ENCODE measurements at regions not wholly inside any gene's neighbourhood (a gene's known extent, or its start where the extent isn't known, plus 50 kb on each side); places are given as distances from the start of the nearest gene placed in this dataset.
"Not testable (repeated sequence)": the region's sequence is repeated elsewhere in the genome, so short reads cannot be mapped to it uniquely, and the experiment has no call there.

DNA sequence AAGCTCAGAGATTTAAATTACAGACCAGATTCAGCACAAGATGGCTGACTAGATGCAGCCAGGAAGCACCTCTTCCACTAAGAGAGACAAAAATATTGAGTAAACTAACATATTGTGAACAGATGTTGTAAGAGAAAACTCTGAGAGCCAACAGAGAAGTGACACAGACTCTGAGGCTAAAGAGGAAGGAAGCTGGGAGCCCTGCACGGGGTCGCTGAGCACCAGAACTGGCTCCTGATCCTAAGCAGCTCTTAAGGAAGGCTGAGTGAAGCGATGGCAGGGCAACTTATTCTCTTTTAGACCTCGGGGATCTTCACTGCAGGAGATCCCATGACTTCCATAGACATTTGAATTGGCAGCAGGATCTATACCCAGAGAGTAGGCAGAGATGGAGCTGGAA, 578.0 kb upstream of the GRM7 start:
- H3K9ac ChIP-seq (ENCODE audit: low read depth in 1 of 2, low read length in 2 of 2): no peak overlapping the region
- no peak overlapping the region for H3K4me3 ChIP-seq (ENCODE audit: low read length in 2 of 2)
- H3K4me1 ChIP-seq (ENCODE audit: control insufficient read depth in 2 of 2, insufficient read depth in 2 of 2, low read length in 2 of 2): no peaks in the 10 kb centered on the region
- H3K36me3 ChIP-seq (ENCODE audit: control insufficient read depth in 2 of 2, insufficient read depth in 2 of 2, low read length in 2 of 2): no peaks in the 10 kb centered on the region
- H3K9me3 ChIP-seq (ENCODE audit: control insufficient read depth in 2 of 2, low read length in 2 of 2): no peaks in the 10 kb centered on the region
- H3K27me3 ChIP-seq (ENCODE audit: control insufficient read depth in 2 of 2, insufficient read depth in 2 of 2, low read length in 2 of 2): no peaks in the 10 kb centered on the region
- no peak overlapping the region for H3K27ac ChIP-seq (ENCODE audit: low read depth in 2 of 2, low read length in 2 of 2)

DNA sequence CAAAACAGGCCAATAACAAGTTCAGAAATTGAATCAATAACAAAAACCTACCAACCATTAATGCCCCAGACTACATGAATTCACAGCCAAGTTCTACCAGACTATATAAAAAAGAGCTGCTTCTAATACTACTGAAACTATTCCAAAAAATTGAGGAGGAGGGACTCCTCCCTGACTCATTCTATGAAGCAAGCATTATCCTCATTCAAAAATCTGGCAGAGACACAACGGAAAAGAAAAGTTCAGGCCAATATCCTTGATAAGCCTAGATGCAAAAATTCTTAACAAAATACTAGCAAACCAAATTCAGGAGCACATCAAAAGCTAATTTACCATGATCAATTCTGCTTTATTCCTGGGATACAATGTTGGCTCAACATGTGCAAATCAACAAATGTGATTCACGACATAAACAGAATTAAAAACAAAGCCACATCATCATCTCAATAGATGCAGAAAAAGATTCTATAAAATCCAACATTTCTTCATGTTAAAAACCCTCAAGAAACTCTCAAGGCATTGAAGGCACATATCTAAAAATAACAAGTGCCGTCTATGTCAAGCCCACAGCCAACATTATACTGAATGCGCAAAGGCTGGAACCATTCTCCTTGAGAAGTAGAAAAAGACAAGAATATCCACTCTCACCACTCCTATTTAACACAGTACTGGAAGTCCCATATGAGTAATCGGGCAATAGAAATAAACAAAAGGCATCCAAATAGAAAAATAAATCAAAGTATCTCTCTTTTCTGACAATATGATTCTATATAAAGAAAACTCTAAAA, 573.6 kb upstream of the GRM7 start:
- no peaks in the 10 kb centered on the region for H3K4me1 ChIP-seq (ENCODE audit: control insufficient read depth in 2 of 2, insufficient read depth in 2 of 2, low read length in 2 of 2)
- no peaks in the 10 kb centered on the region for H3K27me3 ChIP-seq (ENCODE audit: control insufficient read depth in 2 of 2, insufficient read depth in 2 of 2, low read length in 2 of 2)
- H3K9me3 ChIP-seq (ENCODE audit: control insufficient read depth in 2 of 2, low read length in 2 of 2): no peaks in the 10 kb centered on the region
- H3K36me3 ChIP-seq (ENCODE audit: control insufficient read depth in 2 of 2, insufficient read depth in 2 of 2, low read length in 2 of 2): no peaks in the 10 kb centered on the region
- H3K27ac ChIP-seq (ENCODE audit: low read depth in 2 of 2, low read length in 2 of 2): no peak overlapping the region
- no peak overlapping the region for H3K4me3 ChIP-seq (ENCODE audit: low read length in 2 of 2)
- H3K9ac ChIP-seq (ENCODE audit: low read depth in 1 of 2, low read length in 2 of 2): no peak overlapping the region

DNA sequence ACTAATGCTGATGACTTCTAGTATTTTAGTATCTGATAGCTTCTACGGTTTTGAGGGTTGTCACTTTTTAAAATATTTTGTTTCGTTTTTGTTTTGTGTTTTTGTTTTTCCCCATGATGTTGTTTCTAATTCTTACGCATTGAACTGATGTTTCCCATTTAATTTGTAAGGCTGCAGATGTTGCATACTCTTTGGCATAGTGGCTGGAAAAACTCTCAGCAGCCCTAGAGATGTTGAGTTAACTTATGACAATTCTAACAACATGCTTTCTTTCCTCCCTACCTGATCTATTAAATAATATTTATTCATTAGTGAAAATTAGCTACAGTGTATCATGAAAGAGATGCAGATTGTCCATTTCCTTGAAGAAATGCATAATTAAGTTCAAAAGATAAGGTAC, 559.3 kb upstream of the GRM7 start:
- Histone ChIP-seq H3K4me3 (ENCODE audit: low read length in 2 of 2) (no peak overlapping the region), H3K27me3 (ENCODE audit: control insufficient read depth in 2 of 2, insufficient read depth in 2 of 2, low read length in 2 of 2) (no peaks in the 10 kb centered on the region), H3K9me3 (ENCODE audit: control insufficient read depth in 2 of 2, low read length in 2 of 2) (peaks cover 0 to 2% of the 10 kb centered on the region in 2 donors), H3K36me3 (ENCODE audit: control insufficient read depth in 2 of 2, insufficient read depth in 2 of 2, low read length in 2 of 2) (no peaks in the 10 kb centered on the region), H3K27ac (ENCODE audit: low read depth in 2 of 2, low read length in 2 of 2) (no peak overlapping the region), H3K4me1 (ENCODE audit: control insufficient read depth in 2 of 2, insufficient read depth in 2 of 2, low read length in 2 of 2) (no peaks in the 10 kb centered on the region), H3K9ac (ENCODE audit: low read depth in 1 of 2, low read length in 2 of 2) (no peak overlapping the region)

DNA sequence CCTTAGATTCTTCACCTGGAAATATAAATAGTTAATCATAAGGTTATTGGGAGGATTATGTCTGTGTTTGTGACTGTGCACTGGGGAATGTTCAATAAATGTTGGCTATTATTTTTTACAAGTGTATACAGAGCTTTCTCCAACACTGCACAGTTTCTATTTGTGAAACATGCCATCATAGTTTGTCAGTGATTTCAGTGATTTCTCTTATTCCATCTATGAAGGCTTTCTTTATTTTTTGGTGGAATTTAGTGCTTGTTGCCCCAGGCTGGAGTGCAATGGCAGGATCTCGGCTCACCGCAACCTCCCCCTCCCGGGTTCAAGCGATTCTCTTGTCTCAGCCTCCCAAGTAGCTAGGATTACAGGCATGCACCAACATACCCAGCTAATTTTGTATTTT, 545.0 kb upstream of the GRM7 start:
- no peaks in the 10 kb centered on the region for H3K36me3 ChIP-seq (ENCODE audit: control insufficient read depth in 2 of 2, insufficient read depth in 2 of 2, low read length in 2 of 2)
- H3K4me1 ChIP-seq (ENCODE audit: control insufficient read depth in 2 of 2, insufficient read depth in 2 of 2, low read length in 2 of 2): no peaks in the 10 kb centered on the region
- no peaks in the 10 kb centered on the region for H3K9me3 ChIP-seq (ENCODE audit: control insufficient read depth in 2 of 2, low read length in 2 of 2)
- no peak overlapping the region for H3K9ac ChIP-seq (ENCODE audit: low read depth in 1 of 2, low read length in 2 of 2)
- H3K4me3 ChIP-seq (ENCODE audit: low read length in 2 of 2): no peak overlapping the region
- H3K27ac ChIP-seq (ENCODE audit: low read depth in 2 of 2, low read length in 2 of 2): no peak overlapping the region
- no peaks in the 10 kb centered on the region for H3K27me3 ChIP-seq (ENCODE audit: control insufficient read depth in 2 of 2, insufficient read depth in 2 of 2, low read length in 2 of 2)

DNA sequence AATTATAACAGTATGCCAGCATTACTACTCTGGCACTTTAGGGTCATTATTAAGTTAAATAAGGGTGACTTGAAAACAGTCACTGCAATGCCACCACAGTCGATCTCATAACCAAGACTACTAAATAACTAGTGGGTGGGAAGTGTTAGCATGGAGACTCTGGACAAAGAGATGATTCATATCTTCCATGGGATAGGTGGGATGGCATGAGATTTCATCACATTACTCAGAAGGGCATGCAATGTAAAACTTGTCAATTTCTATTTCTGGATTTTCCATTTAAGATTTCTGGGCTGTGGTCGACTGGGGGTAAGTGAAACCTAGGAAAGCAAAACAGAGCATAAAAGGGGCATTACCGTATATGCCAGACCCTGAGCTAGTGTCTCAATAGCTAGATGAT, 538.9 kb upstream of the GRM7 start:
- Histone ChIP-seq H3K27me3 (ENCODE audit: control insufficient read depth in 2 of 2, insufficient read depth in 2 of 2, low read length in 2 of 2) (no peaks in the 10 kb centered on the region), H3K9ac (ENCODE audit: low read depth in 1 of 2, low read length in 2 of 2) (no peak overlapping the region), H3K9me3 (ENCODE audit: control insufficient read depth in 2 of 2, low read length in 2 of 2) (no peaks in the 10 kb centered on the region), H3K4me1 (ENCODE audit: control insufficient read depth in 2 of 2, insufficient read depth in 2 of 2, low read length in 2 of 2) (no peaks in the 10 kb centered on the region), H3K36me3 (ENCODE audit: control insufficient read depth in 2 of 2, insufficient read depth in 2 of 2, low read length in 2 of 2) (no peaks in the 10 kb centered on the region), H3K27ac (ENCODE audit: low read depth in 2 of 2, low read length in 2 of 2) (no peak overlapping the region), H3K4me3 (ENCODE audit: low read length in 2 of 2) (no peak overlapping the region)

DNA sequence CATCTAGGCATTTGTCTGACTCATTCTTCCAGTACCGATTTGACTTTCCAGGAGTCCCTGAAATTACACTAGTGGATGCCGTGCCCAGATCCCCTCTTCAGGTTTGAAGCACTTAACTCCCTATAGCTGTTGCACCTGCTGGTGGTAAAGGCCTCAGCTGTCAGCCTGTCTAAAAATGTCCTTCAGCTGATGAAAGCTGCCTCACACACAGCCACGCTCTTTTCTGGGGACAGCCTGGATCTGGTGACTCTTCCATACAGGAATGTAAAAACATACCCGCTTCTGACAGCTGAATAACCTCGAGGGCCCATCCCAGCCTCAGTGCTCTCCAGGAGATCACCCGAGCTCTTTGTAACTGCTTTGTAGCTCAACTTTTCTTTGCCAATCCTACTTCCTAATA, 534.1 kb upstream of the GRM7 start:
- Histone ChIP-seq H3K4me1 (ENCODE audit: control insufficient read depth in 2 of 2, insufficient read depth in 2 of 2, low read length in 2 of 2) (no peaks in the 10 kb centered on the region), H3K9me3 (ENCODE audit: control insufficient read depth in 2 of 2, low read length in 2 of 2) (no peaks in the 10 kb centered on the region), H3K27ac (ENCODE audit: low read depth in 2 of 2, low read length in 2 of 2) (no peak overlapping the region), H3K4me3 (ENCODE audit: low read length in 2 of 2) (no peak overlapping the region), H3K9ac (ENCODE audit: low read depth in 1 of 2, low read length in 2 of 2) (no peak overlapping the region), H3K36me3 (ENCODE audit: control insufficient read depth in 2 of 2, insufficient read depth in 2 of 2, low read length in 2 of 2) (no peaks in the 10 kb centered on the region), H3K27me3 (ENCODE audit: control insufficient read depth in 2 of 2, insufficient read depth in 2 of 2, low read length in 2 of 2) (no peaks in the 10 kb centered on the region)

DNA sequence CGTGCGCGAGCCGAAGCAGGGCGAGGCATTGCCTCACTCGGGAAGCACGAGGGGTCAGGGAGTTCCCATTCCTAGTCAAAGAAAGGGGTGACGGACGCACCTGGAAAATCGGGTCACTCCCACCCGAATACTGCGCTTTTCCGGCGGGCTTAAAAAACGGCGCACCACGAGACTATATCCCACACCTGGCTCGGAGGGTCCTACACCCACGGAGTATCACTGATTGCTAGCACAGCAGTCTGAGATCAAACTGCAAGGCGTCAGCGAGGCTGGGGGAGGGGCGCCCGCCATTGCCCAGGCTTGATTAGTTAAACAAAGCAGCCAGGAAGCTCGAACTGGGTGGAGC, 520.0 kb upstream of the GRM7 start:
- not testable (repeated sequence) for H3K4me3 ChIP-seq (ENCODE audit: low read length in 2 of 2); H3K9me3 ChIP-seq (ENCODE audit: control insufficient read depth in 2 of 2, low read length in 2 of 2); H3K27ac ChIP-seq (ENCODE audit: low read depth in 2 of 2, low read length in 2 of 2); H3K36me3 ChIP-seq (ENCODE audit: control insufficient read depth in 2 of 2, insufficient read depth in 2 of 2, low read length in 2 of 2); H3K27me3 ChIP-seq (ENCODE audit: control insufficient read depth in 2 of 2, insufficient read depth in 2 of 2, low read length in 2 of 2); H3K4me1 ChIP-seq (ENCODE audit: control insufficient read depth in 2 of 2, insufficient read depth in 2 of 2, low read length in 2 of 2); H3K9ac ChIP-seq (ENCODE audit: low read depth in 1 of 2, low read length in 2 of 2)

DNA sequence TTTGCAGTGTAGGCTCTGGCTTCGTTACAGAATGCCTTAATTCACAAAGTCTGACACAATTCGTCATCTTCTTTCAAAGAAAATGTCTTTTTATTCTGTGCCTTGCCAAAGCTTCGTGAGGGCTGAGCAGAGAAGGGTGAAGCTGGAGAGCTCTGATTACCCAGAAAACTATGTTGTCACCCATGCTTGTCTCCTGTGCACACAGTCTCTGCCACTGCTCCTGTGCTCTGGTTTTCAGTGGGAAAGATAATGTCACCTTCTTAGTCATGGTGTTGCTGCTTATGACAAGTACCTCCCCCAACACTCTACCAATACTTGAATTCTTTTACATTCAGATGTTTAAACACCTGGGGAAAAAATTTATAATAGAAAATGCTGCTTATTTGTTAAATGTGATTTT, 509.2 kb upstream of the GRM7 start:
- Histone ChIP-seq H3K36me3 (ENCODE audit: control insufficient read depth in 2 of 2, insufficient read depth in 2 of 2, low read length in 2 of 2) (no peaks in the 10 kb centered on the region), H3K9me3 (ENCODE audit: control insufficient read depth in 2 of 2, low read length in 2 of 2) (no peaks in the 10 kb centered on the region), H3K27me3 (ENCODE audit: control insufficient read depth in 2 of 2, insufficient read depth in 2 of 2, low read length in 2 of 2) (no peaks in the 10 kb centered on the region), H3K4me1 (ENCODE audit: control insufficient read depth in 2 of 2, insufficient read depth in 2 of 2, low read length in 2 of 2) (no peaks in the 10 kb centered on the region), H3K9ac (ENCODE audit: low read depth in 1 of 2, low read length in 2 of 2) (no peak overlapping the region), H3K4me3 (ENCODE audit: low read length in 2 of 2) (no peak overlapping the region), H3K27ac (ENCODE audit: low read depth in 2 of 2, low read length in 2 of 2) (no peak overlapping the region)

DNA sequence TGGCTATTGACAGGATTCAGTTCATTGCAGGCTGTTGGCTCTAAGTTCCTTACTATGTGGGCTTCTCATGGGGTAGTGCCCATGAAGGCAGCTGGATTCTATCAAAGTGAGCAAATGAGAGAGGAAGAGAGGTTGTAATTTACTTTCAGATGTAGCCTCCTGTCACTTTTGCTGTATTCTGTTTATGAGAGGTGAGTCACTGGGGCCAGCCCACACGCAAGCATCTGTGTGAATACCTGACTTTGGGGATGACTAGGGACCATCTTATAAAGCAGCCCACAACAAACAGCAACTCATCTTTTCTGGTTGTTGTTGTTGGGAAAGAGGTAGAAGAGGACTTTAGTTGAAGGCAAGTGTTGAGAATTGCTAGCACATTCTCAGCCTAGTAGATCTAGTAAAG, 506.3 kb upstream of the GRM7 start:
- no peaks in the 10 kb centered on the region for H3K4me1 ChIP-seq (ENCODE audit: control insufficient read depth in 2 of 2, insufficient read depth in 2 of 2, low read length in 2 of 2)
- no peak overlapping the region for H3K4me3 ChIP-seq (ENCODE audit: low read length in 2 of 2)
- H3K27ac ChIP-seq (ENCODE audit: low read depth in 2 of 2, low read length in 2 of 2): no peak overlapping the region
- H3K36me3 ChIP-seq (ENCODE audit: control insufficient read depth in 2 of 2, insufficient read depth in 2 of 2, low read length in 2 of 2): no peaks in the 10 kb centered on the region
- H3K9me3 ChIP-seq (ENCODE audit: control insufficient read depth in 2 of 2, low read length in 2 of 2): no peaks in the 10 kb centered on the region
- no peak overlapping the region for H3K9ac ChIP-seq (ENCODE audit: low read depth in 1 of 2, low read length in 2 of 2)
- no peaks in the 10 kb centered on the region for H3K27me3 ChIP-seq (ENCODE audit: control insufficient read depth in 2 of 2, insufficient read depth in 2 of 2, low read length in 2 of 2)

DNA sequence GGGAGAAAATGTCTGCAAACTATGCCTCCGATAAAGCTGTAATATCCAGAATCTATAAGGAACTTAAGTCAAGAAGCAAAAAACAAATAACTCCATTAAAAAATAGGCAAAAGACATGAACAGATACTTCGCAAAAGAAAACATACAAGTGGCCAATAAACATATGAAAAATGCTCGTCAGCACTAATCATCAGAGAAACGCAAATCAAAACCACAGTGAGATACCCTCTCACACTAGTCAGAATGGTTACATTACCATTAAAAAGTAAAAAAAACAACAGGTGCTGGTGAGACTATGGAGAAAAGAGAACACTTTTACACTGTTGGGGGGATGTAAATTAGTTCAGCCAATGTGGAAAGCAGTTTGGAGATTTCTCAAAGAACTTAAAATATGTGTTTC, 498.5 kb upstream of the GRM7 start:
- H3K9ac ChIP-seq (ENCODE audit: low read depth in 1 of 2, low read length in 2 of 2): no peak overlapping the region
- H3K27me3 ChIP-seq (ENCODE audit: control insufficient read depth in 2 of 2, insufficient read depth in 2 of 2, low read length in 2 of 2): no peaks in the 10 kb centered on the region
- H3K27ac ChIP-seq (ENCODE audit: low read depth in 2 of 2, low read length in 2 of 2): no peak overlapping the region
- no peaks in the 10 kb centered on the region for H3K36me3 ChIP-seq (ENCODE audit: control insufficient read depth in 2 of 2, insufficient read depth in 2 of 2, low read length in 2 of 2)
- H3K4me1 ChIP-seq (ENCODE audit: control insufficient read depth in 2 of 2, insufficient read depth in 2 of 2, low read length in 2 of 2): no peaks in the 10 kb centered on the region
- H3K4me3 ChIP-seq (ENCODE audit: low read length in 2 of 2): no peak overlapping the region
- no peaks in the 10 kb centered on the region for H3K9me3 ChIP-seq (ENCODE audit: control insufficient read depth in 2 of 2, low read length in 2 of 2)

DNA sequence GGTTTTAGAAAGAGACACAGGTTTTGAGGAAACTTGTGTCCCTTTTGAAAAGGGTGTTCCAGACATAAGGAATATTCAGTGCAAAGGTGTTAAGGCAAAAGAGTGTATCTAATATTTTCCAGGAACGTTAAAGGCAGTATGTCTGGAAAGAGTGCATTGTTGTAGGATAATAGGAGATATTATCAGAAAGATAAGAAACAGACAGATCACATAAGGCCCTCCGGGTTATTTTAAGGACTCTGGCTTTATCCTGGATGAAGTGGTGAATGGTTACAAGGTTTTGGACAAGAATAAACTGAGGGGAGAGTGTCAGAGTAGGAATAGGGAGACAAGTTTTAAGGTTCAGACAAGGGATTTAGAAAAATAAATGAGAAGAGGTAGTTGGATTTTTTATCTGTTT, 493.7 kb upstream of the GRM7 start:
- H3K9ac ChIP-seq (ENCODE audit: low read depth in 1 of 2, low read length in 2 of 2): no peak overlapping the region
- no peak overlapping the region for H3K4me3 ChIP-seq (ENCODE audit: low read length in 2 of 2)
- no peak overlapping the region for H3K27ac ChIP-seq (ENCODE audit: low read depth in 2 of 2, low read length in 2 of 2)
- no peaks in the 10 kb centered on the region for H3K4me1 ChIP-seq (ENCODE audit: control insufficient read depth in 2 of 2, insufficient read depth in 2 of 2, low read length in 2 of 2)
- H3K9me3 ChIP-seq (ENCODE audit: control insufficient read depth in 2 of 2, low read length in 2 of 2): no peaks in the 10 kb centered on the region
- no peaks in the 10 kb centered on the region for H3K27me3 ChIP-seq (ENCODE audit: control insufficient read depth in 2 of 2, insufficient read depth in 2 of 2, low read length in 2 of 2)
- H3K36me3 ChIP-seq (ENCODE audit: control insufficient read depth in 2 of 2, insufficient read depth in 2 of 2, low read length in 2 of 2): no peaks in the 10 kb centered on the region

Data from mucosa of rectum (tissue), 2 donors.